OCI-M2 (cell line): ENCODE measurements at regions not wholly inside any gene's neighbourhood (a gene's known extent, or its start where the extent isn't known, plus 50 kb on each side); places are given as distances from the start of the nearest gene placed in this dataset.

Experiments used
- DNase-seq: peaks from one replicate; lab custom pipeline; 2025; ENCODE audit not compliant: unreplicated experiment; lab: John Stamatoyannopoulos, UW

DNA sequence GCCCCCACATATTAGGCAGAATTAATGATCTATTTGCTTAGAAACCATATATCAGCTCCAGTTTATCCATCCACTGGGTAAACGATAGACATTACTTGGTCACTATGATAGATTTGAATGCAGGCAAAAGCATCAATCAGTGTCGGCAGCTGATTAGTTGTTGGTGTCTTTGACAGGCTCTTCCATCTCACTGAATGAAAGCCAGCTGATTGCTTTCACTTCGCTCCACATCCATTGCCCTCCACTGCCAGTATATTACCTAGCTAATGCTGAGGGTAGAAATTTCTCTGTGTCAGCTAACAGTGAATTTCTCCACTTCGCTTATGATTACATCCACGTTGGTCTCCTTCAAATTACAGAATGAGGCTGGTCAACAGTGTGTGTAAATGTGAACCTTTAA, 821.3 kb upstream of the TYRP1 start:
- DNase-seq, result no peak

DNA sequence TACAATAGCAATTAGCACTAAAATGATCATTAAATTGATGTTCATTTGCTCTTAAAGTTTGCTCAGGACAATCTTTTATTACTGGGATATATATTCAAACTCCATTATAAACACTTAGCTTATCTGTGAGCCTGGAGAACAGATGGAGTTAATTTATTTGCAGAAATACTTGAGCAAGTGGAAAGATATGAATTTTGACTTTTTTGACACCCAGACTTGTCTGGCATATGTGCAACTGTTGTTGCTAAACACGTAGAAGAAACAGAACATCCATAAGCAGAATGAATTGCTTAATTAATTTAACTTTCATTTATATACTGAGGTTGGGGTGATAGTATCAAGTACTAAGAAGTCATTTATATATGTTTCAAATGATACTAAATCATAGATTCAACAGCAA, 820.7 kb upstream of the TYRP1 start:
- DNase-seq, result no peak

DNA sequence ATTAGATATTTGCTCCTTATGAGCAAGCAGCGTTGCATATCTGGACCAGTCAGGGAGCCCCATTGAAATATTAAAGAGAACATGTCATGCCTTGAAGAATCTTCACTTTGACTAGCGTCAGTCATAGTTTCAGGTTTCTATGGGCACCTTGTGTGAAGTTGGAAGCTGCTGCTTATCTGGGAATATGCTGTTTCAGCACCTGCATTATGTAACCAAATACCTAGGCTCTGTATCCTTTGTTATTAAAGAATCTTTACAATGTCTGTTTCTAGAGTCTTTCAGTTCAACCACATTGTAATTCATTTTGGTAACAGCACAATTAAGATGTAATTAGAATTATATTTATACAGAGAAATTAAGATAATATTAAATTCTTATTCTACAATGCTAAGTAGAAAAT, 818.8 kb upstream of the TYRP1 start:
- no peak for DNase-seq

DNA sequence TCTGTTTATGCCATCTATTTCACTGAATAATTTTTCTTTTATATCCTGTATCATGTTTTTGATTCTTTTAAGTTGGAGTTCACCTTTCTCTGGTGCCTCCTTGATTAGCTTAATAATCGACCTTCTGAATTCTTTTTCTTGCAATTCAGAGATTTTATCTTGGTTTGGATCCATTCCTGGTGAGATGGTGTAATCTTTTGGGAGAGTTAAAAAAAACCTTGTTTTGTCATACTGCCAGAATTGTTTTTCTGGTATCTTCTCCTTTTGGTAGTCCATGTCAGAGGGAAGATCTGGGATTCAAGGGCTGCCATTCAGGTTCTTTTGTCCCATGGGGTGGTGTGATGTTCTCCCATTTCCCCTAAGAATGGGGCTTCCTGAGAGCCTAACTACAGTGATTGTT, 800.8 kb upstream of the TYRP1 start:
- no peak for DNase-seq

DNA sequence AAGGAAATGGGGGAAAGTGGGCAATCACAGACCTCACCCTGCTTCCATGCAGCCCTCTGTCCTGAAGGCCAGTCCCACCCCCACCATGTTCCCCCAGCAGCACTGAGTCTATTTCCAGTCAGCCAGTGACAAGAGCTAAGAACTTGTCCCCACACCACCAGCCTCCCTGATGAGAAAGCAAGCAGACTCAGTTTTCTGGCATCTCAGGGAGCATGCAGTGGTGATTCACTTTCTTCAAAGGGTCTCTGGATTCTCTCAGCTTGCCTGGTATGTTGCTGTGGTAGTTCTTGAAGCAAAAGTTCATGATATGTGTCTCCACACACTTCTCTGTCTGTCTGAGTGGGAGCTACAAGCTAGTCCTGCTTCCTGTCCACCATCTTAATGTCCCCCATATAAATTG, 799.9 kb upstream of the TYRP1 start:
- DNase-seq, result no peak

DNA sequence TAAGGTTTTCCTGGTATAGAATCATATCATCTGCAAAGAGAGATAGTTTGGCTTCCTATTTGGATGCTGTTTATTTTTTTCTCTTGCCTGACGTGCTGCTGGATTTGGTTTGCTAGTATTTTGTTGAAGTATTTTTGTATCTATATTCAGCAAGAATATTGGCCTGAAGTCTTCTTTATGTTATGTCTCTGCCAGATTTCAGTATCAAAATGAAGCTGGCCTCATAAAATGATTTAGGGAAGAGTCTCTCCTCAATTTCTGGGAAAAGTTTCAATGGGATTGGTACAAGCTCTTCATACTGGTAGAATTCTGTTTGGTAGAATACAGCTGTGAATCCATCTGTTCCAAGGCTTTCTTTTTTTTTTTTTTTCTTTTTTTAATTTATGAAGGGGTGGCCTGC, 799.0 kb upstream of the TYRP1 start:
- no peak for DNase-seq

DNA sequence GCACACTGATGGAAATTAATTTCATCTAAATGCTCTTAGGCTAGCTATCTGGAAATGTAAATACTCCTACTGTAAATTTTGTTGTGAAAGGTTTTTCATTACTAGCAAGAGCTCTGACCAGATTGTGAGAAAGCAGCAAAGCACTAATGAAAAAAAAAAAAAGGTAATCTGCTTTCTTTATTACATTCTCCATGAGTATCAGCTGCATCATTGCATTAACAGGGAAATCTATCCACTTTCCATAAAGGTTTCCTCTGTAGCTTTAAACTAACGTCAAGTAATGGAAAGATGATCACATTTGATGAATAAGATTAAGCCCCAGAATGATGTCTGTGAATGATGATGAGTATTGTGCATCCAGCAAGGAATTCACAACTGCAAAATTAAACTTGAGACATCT, 790.6 kb upstream of the TYRP1 start:
- no peak for DNase-seq

DNA sequence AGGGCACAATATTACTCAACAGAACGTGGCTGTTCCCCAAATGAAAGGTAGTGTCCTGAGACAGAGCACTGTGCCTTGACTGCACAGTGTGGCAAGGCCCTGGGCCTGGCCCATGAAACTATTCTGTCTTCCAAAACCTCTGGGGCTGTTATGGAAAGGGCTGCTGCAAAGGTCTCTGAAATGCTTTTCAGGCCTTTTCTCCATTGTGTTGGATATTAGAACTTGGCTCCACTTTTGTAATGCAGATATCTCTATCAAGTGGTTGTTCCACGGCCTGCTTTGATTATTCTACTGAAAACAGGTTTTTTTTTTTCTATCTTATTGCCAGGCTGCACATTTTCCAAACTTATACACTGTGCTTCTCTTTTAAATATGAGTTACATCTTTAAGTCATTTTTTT, 777.5 kb upstream of the TYRP1 start:
- DNase-seq, result no peak

DNA sequence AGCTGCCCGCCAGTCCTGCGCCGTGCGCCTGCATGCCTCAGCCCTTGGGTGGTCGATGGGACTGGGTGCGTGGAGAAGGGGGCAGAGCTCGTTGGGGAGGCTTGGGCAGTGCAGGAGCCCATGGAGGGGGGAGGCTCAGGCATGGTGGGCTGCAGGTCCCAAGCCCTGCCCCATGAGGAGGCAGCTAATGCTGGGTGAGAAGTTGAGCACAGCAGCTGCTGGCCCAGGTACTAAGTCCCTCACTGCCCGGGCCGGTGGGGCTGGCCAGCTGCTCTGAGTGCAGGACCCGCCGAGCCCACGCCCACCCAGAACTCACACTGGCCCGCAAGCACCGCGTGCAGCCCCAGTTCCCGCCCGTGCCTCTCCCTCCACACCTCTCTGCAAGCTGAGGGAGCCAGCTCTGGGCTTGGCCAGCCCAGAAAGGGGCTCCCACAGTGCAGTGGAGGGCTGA, 764.3 kb upstream of the TYRP1 start:
- no peak for DNase-seq

DNA sequence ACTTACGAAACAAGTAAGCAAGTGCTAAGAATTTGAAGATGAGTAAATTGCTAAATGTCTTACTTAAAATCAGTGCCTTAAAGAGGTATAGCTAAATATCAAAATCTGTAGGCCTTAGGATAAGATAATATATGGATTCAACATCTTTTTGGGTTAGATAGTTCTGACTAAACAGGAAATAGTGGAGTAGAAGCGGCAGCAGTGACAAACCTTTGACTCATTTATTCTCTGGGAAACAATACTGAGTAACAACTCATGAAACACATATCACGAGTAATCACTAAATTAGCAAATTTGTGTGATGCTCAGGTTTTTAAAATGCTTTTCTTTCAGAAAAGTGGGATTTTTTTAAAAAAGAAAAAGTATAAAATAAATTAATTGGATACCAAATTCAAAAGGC, 762.1 kb upstream of the TYRP1 start:
- no peak for DNase-seq

DNA sequence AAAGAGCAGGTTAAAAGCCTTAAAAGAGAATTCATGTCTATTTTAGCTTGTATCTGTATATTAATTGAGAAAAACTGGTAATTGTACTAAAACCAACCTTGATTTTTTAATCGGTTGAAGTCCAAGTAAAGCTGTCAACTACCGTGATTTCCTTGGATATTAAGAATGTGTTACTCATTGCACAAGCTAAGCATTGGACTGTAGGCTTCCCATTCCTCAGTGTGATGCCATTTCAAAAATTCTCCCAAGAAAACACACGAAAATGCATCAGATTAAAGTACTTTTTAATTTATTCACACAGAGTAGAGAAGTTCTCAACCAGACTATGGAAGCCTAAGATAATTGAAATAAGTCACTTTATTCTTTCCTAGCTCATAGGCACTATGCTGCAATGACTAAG, 761.4 kb upstream of the TYRP1 start:
- DNase-seq, result no peak

DNA sequence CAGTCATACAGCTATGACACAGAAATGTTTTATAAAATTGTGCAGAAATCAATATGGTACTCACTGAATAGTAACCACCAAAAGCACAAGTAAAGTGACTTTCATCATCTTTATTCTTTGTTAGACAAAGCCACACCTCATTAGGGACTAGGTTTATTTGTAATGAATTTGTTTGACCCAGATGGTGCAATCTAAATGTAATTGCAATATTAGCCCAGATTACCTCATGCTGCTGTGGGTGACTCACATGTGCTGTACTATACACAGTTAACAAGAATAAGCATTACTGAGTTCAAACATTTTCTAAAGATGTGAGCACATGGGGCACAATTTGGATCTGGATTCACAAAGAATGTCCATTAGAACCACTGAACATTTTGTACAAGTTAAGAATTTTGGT, 759.3 kb upstream of the TYRP1 start:
- no peak for DNase-seq

DNA sequence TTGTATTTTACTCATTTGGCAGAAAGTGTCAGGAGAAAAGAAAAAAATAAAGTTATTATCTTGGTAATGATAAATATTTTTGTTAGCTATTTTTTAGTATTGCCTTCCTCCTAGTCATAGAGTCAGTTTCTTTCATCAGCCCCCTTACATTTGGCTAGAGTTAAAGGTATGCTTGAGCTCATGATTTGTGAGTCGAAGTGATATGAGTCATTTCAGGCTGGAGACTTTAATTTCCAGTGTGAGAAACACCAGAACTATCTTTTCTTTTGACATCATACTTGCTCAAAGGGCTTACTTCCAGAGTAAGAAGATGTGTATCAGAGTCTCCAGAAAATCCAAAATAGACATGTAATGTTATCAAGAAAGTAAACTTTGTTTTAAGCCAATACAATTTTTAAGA, 746.7 kb upstream of the TYRP1 start:
- DNase-seq, result no peak

DNA sequence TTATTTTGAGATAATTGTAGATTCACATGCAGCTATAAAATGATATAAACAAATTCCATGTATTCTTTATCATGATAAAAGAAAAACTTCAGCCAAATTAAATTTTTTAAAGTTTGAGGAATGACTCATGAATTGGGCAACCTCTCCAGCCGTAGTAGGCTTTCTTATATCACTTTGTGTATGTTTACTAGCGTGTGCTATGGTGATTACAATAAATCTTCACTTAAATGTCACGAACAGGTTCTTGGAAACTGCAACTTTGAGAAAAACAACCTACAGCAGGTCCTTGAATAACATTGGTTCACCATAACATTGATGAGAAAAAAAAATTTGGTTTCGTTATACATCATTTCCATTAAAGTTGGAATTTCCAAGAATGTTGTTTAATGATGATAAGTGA, 730.9 kb upstream of the TYRP1 start:
- DNase-seq, result no peak

DNA sequence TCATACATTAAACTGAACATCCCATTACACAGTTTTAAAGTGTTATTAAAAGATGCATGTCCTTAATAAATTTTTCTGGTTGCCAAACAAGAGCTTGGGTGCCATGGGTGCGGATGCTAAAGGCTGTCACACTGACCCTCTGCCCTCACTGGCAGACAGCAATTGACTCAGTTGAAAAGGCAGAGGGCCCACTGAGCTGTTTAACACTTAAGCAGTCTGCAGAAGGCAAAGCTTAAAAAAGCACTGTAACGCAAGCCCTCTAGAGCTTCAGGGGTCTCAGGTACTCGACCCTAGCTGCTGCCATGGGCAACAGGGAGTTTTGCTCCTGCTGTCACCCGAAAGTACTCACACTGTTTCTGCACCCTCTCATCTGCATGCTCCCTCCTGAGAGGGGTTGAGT, 726.4 kb upstream of the TYRP1 start:
- DNase-seq, result no peak

DNA sequence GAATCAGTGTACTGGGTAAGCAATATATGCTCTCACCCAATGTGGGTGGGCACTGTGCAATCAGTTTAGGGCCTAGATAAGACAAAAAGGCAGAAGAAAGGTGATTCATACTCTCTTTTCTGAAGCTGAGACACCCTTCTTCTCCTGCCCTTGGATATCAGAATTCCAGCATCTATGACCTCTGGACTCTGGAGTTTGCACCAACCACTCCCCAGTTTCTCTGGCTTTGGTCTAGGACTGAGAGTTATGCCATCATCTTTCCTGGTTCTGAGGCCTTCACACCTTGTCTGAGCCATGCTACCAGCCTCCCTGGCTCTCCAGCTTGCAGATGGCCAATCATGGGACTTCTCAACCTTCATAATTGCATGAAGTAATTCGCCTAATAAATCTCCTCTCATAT, 724.6 kb upstream of the TYRP1 start:
- DNase-seq, result no peak

DNA sequence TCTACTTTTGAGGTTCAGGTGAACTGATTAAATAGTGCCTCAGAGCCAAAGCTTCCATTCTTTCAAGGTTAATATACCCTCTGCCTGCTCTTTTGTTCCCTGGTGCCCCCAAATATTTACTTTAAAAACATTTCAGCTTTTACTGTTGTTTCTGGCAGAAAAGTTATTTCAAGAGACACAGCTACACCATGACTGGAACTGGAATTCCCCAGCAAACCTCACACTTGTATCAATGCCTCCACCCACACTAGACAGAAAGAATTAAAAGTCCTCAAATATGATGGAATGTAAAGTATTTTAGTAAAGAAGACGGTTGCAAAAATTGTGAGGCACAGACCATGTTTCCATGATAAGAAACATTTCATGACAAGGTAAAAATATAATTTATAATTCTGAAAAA, 720.2 kb upstream of the TYRP1 start:
- DNase-seq, result no peak

DNA sequence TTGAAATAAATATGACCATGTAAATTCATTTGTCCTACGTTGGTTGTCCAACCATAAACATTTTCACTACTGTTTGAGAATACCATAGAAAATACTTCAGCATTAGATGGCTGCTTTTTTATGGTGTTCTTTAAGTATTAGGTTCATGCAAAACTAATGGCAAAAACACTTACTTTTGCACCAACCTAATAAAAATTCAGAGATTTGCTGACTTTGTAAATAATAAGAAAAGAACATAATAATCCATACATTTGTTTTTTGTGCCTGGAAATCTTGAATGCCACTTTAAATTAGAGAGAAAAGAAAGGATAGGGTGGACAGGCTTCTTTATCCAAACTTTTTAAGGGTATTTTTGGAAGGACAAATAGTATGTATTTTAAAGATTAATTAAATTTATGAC, 719.7 kb upstream of the TYRP1 start:
- DNase-seq, result no peak

DNA sequence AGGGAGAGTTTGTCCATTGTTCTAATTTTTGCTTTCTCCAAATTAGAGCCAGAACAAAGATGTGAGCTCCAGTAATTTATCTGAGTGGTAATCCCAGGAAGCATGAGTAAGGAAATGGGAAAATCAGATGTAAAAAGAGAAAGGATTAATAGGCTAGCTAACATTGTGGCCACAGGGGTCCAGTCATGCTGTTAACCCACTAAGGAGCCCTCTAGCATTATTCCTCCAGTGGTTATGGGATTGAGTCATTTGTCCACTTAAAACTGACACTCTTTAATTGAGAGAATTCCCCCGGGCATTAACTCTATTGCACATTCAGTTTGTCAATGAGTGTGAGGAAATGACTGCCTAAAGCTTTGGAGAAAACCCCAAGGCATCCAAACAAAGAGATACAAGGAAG, 700.3 kb upstream of the TYRP1 start:
- no peak for DNase-seq

DNA sequence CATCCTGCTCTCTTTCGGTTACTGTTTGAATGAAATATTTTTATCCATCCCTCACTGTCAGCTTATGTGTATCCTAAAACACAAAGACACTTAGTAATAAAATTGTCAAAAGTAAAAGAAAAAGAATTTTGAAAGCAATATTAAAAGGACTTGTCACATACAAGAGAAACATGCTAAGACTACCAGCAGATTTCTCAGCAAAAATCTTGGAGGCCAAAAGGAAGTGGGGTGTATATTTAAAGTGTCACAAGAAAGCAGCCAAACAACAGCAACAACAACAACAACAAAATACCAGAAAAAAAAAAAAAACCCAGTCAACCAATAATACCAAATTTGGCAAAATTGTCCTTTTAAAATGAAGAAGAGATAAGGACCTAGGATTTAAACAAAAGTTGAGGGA, 678.7 kb upstream of the TYRP1 start:
- DNase-seq, result no peak

DNA sequence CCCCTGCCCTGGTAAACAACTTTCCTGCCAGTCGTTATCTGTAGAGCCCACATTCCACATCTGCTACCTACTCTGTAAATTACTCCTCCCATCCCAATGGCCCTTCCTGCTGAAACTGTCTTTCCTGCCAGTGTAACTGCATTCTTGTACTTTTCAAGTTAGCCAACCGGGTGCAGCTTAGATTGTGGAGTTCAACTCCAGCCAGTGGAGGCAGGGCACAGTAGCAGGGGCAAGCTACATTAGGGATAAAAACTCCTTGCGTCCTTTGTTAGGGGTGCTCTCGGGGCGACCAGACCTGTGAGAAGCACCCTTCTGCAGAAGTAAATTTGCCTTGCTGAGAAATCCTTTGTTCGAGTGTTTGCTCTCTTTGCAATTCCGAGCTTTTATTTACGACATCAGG, 639.0 kb upstream of the TYRP1 start:
- DNase-seq, result no peak

DNA sequence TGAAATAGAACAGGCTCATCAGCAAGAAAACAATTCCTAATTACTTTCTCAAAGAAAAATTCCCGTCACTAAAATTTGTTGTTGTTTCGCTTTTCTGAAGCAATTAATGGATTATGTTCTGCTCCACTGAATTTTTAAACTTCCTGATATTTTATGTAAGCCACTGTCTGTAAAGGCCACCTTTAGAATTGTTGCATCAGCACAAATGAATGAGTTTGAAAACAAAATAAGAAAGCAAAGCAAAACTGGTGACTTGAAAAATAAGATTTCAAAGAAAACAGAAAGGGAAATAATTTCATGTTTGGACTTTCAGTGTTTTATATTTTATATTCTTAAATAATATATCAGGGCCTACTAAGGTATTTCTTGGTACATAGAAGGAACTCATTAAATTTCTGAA, 636.3 kb upstream of the TYRP1 start:
- no peak for DNase-seq

DNA sequence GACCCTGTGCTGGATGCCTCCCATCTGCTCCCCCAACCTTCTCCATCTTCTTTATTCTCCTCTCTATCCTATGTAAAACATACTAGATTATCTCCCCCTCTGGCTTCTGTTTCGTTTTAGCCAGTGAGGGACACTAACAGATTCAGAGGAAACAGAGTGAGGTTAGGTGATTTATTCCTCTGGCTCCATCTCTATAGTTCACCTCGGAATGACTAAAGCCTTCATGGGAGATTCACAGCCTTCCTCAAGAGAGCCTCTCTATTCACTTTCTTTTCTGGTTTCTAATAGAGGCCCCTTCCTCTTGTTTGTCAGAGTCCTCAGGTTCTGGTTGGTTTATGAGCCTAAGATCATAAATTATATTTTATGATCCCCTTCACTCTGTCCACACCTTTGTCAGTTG, 633.1 kb upstream of the TYRP1 start:
- no peak for DNase-seq

DNA sequence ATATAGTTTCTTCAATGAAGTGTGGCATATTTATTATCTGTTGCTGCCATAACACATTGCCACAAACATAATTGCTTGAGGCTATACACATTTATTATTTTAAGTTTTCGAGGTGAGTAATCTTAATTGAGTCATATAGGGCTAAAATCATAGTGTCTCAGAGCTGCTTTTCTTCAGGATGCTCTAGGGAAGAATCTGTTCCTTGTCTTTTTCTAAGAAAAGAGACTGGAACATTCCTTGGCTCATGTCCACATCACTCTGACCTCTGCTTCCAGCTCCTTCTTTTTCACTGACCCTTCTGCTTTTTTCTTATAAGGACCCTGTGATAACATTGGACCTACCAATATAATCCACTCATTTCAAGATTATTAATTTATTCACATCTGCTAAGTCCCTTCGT, 632.4 kb upstream of the TYRP1 start:
- DNase-seq, result no peak
